Dedifferentiated amniotic fluid mesenchymal stem cell (primary cell): ENCODE measurements at regions not wholly inside any gene's neighbourhood (a gene's known extent, or its start where the extent isn't known, plus 50 kb on each side); places are given as distances from the start of the nearest gene placed in this dataset.
A peak's percentile ranks its signal among the peaks of the same experiment; 100 is the strongest.
"Not testable (repeated sequence)": the region's sequence is repeated elsewhere in the genome, so short reads cannot be mapped to it uniquely, and the experiment has no call there.

Experiments used
- DNase-seq: peaks from one replicate; pipeline ENCODE4 v3.0.0-alpha.2; 2016; ENCODE audit errors: extremely low spot score

DNA sequence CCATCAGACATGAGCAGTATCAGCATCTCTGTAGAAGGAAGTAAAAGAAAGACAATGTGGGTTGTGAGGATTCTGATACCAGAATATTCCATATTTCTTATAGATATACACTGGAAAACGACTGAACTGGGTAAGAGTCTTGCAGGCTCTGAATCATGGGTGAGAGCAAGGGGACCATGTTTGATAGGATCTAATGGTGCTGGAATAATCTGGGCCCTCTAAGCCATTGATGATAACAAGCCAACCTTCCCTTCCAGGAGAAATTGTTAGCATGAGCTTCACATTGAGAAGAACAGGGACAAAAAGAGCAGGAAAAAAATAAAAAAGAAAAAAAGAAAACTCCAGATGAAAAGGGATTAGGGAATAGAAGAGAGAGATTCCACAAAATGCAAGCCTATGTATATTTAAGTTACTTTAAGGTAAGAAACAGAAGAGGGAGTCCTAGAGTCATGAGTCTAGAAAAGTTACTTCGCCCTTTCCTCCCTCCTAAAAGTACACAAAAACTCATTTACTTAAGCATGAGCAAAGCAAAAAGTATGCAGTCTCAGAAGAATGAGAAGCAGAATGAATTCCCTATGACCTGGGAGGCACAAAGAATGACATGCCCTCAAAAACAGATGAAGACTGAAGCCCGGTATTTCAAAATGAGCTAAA, 181.9 kb downstream of the TMEM26 start:
- peak; percentile 94 for DNase-seq

DNA sequence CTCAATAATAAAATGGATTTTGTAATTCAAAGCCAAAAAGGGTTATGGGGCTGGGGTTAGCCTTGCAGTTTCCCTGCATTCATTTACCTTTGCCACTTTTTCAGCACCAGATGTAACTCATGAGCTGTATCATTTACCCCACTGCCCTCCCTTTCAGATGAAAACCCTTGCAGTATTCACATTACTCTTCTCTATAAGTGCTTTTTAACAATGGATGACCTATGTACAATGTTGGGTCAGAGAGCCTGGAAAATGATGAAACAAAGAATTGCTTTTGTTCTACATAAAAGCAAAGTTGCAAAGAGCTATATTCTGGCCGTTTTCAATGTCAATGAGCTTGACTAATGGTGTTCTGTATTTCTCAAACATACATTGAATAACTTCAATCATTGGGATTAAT, 189.7 kb downstream of the TMEM26 start:
- no peak for DNase-seq

DNA sequence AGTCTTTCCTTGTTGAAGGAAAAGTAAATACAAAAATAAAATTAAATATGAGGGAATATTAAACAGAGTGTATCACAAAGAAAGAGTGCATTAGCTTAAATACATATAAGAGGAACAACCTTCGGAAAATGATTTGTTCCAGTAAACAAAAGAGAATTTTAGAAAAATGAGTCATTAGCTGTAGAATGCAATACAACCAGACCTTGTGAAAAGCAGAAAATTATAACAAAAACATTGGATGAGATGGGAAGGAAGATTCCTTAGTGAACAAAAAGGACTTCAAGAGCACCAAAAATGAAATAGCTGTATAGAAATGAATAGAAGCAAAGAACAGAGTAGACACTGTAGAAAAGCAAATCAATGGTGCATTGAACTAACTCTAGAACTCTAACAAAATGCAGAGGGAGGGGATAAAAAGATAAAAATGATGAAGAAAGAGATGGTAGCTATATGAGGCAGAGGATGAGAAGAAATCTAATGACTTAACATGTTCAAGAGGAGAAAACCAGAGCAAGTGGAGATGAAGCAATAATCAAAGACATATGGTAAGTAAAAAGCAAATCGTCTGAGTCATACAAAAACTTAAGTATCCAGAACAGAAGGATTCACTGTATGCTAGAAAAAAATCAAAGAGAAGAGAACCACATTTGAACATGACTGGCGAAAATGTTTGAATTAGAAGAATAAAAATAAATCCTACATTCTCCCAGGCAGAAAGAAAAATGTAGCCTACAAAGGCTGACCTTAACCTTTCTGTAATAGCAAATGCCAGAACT, 190.5 kb downstream of the TMEM26 start:
- peak; percentile 84 for DNase-seq

DNA sequence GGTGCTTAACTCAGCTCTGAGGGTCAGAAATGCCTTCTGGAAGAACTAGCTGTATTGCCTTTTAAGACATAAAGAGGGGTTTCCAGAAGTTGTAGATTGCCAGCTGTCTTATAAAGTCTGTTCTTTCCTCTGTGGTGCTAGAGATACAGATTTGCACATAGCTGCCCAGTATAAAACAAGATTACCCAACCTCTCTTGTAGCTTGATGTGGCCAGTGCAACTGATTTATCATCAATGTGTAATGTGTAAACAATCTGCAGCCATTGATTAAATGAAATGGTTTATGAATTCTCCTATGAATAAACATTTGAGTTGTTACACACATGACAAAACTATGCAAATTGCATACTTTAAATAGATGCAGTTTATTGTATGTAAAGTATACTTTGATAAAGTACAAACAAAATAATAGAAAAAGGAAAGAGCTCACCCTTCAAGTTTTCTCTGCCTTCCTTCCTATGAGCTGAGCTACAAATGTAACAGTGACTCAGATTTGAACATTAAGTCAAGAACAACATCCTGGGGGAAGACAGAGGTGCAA, 195.2 kb downstream of the TMEM26 start:
- DNase-seq: no peak

DNA sequence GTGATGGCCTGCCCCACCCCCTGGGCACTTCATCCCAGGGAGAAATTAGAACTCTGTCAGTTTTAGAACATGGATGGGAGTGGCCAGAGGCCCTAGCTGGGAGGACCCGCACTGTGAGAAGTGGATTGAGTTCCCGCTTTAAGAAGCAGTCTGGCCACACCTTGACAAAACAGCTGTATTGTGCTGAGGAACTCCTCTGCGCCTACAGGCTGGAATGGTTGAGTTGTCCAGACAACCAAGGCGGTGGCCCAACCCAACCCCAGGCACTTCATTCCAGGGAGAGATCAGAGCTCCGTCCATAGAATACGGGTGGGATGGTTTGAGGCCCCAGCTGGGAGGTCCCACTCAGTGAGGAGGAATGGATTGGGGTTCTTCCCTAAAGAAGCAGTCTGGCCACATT, 196.0 kb downstream of the TMEM26 start:
- no peak for DNase-seq

DNA sequence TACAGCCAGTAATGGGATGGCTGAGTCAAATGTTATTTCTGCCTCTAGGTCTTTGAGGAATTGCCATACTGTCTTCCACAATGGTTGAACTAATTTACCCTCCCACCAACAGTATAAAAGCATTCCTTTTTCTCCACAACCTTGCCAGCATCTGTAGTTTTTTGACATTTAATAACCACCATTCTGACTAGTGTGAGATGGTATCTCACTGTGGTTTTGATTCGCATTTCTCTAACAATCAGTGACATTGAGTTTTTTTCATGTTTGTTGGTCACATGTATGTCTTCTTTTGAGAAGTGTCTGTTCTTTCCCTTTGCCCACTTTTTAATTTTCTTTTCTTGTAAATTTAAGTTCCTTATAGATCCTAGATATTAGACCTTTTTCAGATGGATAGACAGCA, 200.9 kb downstream of the TMEM26 start:
- not testable (repeated sequence) for DNase-seq

DNA sequence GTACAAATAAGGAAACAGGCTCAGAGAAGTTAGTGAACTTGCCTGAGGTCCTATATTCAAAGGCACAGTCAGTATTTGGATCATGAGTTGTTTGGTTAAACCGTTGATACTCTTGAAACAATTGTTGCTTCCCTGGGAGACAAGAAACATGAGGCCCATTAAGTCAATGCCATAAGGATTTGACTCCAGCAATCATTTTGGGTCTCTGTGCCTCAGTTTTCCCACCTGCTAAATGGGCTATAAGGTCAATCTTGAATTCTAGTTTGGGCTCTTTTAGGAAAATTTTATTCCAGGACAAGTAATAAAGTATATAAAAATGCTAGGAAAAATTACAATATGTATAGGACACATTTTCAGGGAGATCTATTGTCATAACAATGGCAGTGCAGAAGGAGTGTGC, 202.1 kb downstream of the TMEM26 start:
- no peak for DNase-seq

DNA sequence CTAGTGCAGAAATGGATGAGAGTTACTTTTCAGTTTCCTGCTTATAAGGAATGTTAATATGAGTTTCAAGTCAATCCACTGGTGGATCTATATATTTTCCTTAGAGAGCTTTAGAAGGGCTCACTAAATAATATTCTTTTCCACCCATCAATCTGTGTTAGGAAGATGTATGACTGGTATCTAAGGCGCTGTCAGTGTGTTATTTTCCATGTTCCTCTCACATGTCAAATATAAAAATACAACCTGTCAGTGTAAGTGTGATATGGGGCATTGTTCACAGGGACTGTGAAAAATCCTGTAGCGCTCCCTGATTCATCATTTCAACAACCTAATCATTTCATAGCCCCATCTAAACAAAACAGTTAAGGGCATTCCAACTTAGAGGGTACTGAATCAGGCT, 203.1 kb downstream of the TMEM26 start:
- no peak for DNase-seq

DNA sequence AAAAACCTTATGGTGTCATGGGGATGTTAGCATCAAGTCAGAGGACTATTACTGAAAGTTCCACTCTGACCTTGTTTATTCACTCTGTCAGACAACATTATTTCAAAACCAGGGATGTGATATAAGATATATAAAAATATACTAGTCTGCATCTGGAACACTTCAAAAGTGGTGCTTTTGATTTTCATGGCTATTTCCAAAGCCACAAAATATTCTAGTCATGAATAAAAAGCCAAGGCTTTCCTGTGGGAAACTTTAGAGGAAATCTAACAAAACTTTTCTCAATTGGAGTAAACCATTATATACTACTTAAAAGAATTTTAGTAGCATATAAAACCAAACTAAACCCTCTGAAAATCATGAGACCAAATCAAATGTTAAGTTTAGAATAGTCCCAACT, 205.2 kb downstream of the TMEM26 start:
- peak; percentile 54 for DNase-seq

DNA sequence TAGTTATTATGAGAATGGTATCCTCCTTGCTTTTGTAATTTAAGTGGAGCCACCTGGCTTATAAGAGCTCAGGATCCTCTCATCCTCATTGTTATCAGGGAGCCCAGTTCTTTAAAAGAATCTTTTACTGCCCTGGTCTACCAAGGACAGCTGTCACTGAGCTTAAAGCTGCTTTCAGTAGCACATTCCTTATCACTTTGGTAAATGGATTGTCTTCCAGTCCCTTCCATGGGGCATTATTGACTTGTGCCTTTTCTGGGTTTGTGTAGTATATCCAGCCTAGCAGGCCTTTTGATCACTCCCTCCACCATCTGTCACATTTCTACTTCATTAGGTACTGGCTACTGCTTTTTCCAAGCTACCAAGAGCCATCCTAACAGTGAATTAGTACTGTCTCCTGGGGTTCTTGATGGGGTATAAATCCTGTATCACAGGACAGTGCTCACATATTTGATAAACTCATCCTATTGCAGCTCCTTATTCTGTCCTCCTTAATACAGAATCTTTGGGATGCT, 208.9 kb downstream of the TMEM26 start:
- no peak for DNase-seq

DNA sequence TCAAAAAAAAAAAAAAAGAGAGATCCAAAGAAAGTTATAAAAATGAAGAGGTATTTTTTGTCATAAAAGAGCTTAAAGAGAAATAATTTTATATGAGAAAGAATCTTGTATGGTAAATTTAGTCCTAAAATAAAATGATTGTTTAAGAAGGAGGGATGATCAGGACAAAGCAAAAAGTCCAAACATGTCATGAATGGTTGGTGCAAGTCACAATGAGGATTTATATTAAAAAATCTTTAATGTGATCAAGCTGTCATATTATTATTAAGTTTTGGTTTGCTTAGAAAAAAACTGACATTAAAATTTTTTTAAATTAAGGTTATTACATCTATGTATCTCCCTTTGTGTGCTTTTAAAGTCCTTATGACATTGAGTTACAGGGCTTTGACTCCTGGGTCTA, 220.4 kb downstream of the TMEM26 start:
- no peak for DNase-seq

DNA sequence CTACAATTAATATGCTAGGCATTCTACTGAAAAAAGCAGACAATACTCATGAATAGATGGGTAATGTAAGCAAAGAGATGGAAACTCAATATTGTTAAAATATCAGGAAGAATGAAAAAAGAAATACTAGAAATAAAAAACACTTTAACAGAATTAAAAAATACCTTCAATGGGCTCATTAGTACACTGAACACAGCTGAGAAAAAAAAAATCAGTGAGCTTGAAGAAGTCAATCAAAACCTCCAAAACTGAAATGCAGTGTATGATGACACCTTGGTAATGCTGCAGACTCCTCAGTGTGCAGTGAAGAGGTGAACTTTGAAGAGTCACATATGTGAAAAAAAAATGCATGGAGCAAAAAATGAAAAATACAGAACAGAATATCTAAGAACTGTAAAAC, 227.2 kb downstream of the TMEM26 start:
- DNase-seq: no peak

DNA sequence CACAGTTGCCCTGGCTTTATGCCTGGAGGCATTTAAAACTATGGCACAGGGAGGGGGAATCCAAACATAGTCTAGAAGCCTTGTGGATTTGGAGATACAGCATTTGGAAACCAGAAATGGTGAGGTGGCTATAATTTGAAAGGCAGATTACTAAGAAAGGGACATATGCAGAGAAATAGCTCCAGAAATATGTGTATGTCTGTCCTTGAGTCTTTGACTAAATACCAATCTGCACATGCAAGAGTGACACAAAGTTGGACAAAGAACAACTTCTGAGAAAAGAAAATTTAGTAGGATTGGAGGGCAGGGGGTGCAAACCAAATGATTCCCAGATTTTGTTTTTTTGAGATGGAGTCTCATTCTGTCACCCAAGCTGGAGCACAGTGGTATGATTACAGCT, 229.6 kb downstream of the TMEM26 start:
- no peak for DNase-seq

DNA sequence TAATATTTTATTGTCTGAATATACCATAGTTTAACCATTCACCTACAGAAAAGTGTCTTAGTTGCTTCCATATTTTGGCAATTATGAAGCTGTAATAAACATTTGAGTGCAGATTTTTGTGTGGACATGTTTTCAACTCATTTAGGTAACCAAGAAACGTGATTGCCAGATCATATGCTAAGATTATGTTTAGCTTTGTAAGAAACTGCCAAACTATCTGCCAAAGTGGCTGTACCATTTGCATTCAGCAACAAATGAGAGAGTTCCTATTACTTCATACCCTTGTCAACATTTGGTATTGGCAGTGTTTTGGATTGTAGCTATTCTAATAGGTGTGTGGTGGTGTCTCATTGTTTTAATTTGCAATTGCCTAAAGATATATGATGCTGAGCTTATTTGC, 233.5 kb downstream of the TMEM26 start:
- DNase-seq: no peak

DNA sequence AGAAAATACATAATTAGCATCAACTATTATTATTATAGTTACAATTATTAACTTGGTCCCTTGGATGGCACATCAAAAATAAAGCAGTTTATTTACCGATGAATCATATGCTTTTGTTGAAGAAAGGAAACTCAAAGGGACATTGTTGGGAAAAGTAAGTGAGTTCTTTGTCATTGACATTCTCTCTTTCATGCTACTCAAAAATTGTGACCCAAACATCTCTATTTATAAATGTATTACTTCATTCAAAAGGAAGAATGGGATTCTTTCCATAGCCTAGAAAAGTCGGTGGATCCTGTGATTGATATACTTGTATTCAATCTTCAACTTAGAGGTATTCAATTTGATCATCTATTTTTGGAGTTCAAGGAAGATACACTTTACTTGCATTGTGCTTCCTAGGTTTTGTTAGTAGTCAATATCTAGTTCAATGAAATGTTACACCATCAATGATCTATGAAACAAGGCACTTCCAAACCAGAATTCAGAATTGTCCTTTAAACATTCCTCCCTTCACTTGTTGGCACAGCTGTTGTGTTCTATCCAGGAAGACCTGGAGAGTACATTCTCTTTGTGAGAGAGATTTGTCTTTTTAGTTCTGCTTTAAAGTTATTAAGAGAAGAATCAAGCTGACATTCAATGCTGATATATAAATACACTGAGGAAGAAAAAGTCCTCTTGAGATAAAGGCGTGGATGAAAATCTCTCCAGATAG, 235.2 kb downstream of the TMEM26 start:
- DNase-seq: no peak

DNA sequence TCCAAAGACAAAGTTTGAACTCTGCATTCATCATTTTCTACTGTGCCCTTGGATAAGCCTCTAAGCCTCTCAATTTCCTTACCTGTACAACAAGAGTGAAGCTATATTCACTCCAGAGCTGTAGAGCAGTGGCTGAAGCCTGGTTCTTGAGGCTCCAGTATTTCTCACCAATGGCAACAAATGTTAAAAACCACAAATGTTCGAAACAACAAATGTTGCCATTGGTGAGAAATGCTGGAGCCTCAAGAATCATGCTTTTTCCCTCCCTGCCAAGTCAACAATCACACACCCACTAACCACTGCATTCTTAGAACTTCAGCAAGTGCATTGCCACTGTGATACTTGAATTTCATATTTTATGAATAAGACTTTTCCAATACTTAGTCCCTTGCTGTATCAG, 237.9 kb downstream of the TMEM26 start:
- DNase-seq: no peak

DNA sequence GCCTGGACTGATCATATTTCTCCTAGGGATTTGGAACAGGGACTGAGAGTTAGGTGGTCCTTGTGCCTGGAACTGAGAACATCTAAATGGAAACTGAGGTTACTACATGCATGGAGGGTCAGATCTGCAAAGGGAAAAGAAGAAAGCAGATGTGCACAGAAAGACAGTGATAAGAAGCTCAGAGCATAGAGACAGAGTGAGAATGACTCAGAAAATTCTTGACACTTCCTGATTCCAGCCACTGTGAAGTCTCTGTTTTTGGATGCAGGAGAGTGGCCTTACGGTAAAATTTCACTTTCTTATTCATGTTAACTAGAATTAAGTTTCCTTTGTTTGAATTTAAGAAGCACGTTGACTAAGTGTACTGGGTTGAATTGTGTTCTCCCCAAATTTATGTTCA, 241.7 kb downstream of the TMEM26 start:
- DNase-seq: no peak

DNA sequence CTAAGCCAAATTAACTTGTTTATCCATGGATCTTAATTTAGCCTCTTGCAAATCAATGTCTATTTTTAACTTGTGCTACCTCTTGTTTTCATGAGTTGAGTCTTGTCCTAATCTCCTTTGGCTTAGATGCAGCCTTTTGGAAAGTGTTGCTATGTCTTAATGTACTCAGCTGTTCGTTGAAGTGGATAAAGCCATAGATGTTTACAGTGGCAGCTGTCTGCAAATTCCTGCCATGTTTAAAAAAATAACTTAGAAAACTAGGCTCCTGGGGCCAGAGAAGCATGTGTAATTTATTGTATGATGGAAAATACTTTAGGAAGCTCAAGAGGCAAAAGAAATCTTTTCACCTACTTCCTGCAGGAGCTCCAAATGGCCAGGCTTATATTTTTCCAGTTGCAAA, 253.1 kb upstream of the RHOBTB1 start:
- DNase-seq: no peak

DNA sequence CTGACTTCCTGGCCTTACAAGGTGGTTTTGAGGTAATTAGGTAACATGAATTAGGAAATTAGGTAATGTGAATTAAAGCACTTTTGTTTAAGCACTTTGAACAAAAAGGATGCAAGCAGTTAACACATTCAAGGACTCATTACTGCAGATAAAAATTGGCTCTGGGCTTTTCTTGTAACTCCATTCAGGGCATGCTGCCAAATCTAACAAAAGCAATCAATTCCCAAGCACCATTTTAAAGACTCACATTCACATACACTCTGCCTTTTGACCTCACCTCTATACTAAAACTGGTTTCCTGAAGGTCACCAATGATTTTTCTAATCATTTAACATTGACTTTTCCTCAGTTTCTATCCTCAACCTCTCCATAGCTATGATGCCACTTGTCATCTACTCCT, 251.2 kb upstream of the RHOBTB1 start:
- no peak for DNase-seq

DNA sequence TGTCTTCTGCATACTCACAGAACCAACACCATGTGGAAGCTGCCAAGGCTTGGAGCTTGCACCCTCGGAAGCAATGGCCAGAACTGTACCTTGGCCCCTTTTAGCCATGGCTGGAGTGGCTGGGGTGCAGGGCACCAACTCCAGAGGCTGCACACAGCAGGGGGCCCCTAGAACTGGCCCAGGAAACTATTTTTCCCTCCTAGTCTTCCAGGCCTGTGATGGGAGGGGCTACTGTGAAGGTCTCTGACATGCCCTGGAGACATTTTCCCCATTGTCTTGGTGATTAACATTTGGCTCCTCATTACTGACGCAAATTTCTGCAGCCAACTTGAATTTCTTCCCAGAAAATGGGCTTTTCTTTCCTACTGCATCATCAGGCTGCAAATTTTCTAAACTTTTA, 248.6 kb upstream of the RHOBTB1 start:
- DNase-seq: not testable (repeated sequence)

DNA sequence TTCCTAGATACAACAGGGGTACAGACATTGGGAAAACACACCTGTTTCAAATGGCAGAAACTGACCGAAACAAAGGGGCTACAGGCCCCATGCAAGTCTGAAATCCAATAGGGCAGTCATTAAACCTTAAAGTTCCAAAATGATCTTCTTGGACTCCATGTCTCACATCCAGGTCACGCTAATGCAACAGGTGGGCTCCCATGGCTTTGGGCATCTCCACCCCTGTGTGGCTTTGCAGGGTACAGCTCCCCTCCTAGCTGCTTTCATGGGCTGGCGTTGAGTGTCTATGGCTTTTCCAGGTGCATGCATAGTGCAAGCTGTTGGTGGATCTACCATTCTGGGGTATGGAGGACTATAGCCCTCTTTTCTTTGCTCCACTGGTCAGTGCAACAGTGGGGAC, 248.1 kb upstream of the RHOBTB1 start:
- DNase-seq: no peak

DNA sequence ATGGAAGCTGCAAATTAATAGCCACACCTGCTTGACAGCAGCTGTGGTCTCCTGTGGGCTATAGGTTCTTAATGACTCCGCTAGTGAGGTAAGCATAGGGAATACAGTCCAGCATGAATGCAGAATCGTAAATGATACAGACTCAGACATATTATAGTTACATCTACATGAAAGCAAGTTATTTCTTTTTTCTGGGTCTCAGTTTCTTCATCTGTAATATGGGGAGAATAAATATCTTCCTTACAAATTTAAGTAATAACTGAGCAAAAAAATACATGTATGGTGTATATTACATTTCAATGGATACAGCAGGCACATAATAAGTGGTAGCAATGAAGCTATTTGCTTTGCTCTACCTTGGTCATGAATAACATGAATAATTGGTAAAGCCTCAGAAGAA, 245.9 kb upstream of the RHOBTB1 start:
- DNase-seq: no peak

DNA sequence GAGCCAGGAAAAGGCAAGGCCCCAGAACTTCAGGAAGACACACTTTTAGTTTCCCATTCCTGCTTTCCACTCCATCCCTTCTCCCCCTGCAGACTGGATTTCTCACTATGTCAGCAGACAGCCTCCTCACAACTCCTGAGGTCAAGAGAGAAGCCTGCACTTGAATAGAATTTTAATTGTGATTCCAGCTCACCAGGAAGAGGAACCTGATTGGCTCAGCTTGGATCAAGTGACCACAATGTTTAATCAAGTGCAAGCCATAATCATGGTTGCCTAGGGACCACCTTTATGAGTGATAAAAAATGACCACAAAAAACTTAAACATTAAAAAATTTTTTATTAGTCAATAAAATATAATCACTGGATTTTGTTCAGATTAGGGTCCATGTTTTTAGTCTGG, 244.7 kb upstream of the RHOBTB1 start:
- DNase-seq: no peak
